GM21381 (cell line): ENCODE measurements at regions not wholly inside any gene's neighbourhood (a gene's known extent, or its start where the extent isn't known, plus 50 kb on each side); places are given as distances from the start of the nearest gene placed in this dataset.

ENCODE experiments used
- ATAC-seq: cut with Tn5 transposase; IDR thresholded peaks from one replicate; pipeline ENCODE4 v1.9.1; 2021; ENCODE audit warnings: mild to moderate bottlenecking, moderate library complexity; ENCODE audit not compliant: unreplicated experiment

DNA sequence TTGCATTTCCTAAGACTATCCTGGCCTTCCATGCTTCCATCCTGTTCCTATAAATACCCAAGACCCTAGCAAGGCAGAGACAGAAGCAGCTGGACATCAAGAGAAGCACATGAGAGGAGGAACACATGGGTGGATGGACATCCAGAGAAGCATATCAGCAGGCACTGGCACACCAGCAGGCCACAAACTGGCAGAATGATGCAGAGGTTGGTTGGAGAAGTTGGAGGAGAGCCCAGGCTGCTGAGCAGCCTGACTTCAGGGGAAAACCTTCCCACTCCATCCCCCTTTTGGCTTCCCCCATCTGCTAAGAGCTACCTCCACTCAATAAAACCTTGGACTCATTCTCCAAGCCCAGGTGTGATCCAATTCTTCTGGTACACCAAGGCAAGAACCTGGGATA, 332.5 kb downstream of the FRK start:
- no peak for ATAC-seq

DNA sequence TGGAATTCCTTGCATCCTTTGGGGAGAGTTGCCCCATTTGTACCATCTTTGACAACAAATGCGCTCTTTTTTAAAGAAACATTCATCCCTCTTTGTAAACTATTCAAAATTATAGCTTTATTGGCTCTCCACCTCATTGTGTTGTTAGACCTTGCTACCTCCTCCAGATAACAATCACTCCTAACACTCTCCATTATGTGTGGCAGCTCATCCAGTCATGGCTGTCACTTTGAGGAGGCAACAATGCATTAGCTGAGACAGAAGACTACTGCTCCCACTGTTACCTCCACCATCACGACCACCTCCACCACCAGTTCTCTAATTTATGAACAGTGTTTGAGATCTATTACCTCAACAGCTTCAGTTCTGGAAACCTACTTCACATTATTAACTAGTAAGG, 339.1 kb downstream of the FRK start:
- ATAC-seq = no peak

DNA sequence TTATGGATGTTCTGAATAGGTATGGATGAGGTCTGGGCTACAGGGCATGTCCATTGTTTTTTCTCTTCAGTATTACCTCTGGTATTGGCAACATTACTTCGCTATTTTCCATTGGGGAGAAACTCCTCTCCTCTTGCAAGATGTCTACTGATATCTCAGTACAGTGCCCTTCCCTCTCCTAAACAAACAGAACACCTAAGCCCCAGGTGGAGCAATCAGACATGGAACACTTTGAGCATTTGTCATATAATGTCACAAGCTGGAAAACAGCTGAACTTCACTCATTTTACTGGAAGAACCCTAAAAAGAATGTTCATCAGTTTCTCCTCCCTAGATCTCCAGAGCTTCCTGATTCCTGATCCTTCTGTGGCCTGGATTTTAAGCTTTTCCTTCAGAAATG, 339.8 kb downstream of the FRK start:
- ATAC-seq = no peak

DNA sequence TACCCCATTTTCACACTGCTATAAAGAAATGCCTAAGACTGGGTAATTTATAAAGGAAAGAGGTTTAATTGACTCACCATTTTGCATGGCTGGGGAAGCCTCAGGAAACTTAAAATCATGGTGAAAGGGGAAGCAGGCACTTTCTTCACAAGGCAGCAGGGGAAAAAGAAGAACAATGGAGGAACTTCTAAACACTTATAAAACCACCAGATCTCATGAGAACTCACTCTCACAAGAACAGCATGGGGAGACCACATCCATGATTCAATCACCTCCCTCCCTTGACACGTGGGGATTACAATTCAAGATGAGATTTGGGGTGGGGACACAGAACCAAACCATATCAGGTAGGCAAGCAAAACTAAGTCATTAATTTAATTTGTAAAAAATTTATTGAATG, 343.2 kb downstream of the FRK start:
- ATAC-seq = peak; percentile 15

DNA sequence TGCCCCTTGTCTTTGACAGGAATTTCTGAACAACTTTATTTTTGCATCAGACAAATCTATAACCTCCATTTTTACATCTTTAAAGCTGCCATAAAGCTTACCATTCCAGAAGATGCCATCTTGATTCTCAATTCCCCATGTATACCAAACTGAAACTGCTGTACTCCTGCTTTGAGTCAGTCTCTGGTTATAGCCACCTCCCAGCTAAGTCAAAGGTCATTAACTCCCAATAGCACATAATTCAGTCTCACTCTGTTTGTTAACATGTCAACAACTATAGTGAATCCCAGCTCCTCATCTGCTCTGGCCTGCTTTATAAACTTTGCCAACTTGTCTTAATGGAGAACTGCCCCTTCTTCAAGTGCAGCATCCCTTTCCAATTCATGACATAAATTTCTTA, 343.6 kb downstream of the FRK start:
- ATAC-seq = peak; percentile 90

DNA sequence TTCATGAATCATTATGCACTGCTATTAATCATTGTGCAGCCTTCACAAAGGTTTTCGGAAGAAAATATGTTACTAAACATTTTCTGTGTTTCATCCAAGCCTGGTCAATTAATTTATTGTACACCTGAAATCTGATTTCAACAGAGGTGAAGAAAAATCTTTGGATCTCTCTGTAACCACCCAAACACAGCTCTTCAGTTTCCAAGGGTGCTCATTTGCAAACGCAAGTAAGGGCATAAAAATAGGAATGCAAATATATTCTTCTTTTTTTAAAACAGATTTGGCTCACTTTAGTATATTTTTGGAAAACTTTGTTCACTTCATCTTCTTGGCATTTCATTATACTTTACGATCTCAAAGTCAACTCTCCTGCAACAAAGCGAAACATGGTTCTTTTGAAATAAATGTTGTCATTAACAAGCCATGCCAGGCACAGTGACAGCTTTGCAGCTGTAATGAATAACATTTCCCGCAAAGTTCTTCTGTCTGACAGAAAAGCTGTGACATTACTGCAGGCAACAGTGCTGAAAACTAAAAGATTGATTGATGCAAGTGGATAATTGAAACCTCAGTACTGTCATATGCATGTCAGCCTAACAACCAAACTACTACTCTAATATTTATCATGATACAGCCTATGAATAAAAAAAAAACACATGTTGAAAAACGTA, 348.3 kb downstream of the FRK start:
- no peak for ATAC-seq

DNA sequence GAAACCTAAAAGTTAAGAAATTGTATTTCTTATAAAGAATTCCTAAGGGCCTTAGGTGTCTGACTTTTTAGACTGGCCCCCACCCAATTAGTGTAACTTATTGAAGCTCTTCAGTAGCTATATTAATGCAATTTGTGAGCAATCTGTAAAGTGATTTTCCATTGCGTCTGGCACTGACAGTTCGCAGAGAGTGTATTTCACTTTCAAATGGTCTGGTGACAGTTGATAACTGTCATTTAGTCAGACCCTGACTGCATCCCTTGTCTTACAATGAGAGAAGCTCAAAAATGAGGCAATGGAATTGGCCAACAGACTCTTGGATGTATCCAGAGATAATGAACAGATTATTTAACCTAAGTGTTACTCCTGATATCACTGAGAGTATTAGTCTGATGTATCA, 351.8 kb downstream of the FRK start:
- ATAC-seq = no peak

DNA sequence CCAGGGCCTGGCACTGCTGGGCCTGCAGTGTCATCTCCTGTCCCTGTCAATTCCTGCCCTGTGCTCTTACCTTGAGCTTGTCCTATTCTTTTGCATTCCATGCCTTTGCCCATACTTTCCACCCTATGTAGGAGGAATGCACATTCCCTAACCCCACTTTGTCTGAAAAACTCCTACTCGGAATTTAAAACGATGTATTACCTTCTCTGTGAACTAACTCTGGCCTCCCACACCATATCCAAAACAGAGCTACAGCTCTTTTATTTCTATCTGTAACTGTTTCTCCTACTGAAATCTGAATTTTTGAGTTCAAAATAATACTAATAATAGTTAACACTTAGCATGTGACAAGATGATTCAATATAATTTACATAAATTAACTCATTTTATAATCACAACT, 353.7 kb downstream of the FRK start:
- no peak for ATAC-seq

DNA sequence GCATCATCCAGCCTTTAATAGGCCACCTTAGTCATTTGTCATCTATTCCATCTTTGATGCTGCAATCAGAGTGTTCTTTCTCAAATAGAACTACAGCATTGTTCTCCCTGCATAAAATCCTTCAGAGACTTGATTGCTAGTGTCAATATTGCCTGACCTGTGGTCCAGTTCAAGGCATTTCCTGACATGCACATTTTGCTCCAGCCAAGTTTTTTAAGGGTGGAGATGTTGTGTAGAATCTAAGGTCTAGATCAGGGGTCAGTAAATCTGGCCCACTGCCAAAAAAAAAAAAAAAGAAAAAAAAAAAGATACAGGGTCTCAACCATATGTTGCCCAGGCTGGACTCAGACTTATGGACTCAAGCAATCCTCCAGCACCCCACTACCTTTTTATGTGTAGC, 354.4 kb downstream of the FRK start:
- no peak for ATAC-seq

DNA sequence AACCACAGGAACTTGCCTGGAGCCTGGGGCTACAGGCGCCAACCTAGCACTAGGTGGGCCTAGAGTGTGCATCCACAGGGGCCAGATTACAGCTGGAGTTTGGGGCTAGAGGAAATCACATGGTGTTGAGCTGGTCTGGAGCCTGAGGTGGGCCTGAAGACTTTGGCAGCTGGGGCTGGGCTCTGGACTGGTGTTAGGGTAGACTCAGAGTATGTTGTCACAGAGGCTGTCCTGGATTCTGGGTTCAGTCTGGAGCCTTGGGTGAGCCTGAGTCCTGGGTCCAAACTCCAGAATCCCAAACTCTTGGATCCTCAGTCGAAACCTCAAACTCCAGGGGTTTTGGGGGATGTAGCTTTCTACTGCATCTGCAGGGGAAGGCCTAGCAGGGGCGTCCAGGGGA, 356.7 kb downstream of the FRK start:
- no peak for ATAC-seq

DNA sequence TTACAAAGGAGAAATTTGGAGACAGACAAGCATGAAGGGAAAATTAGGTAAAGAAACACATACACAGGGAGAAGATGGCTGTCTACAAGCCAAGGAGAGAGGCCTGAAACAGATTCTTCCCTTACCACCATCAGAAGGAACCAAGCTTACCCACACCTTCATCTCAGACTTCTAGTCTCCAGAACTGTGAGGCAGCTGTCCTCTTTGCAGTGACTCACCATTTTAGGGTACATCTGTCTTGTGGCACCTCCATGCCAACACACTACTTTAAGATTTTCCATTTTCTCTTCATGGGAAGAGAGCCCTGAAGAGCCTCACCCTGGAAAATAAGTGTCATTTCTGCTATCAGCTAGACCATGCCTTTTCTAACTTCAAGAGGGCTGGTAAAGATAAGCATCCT, 369.3 kb downstream of the FRK start:
- no peak for ATAC-seq

DNA sequence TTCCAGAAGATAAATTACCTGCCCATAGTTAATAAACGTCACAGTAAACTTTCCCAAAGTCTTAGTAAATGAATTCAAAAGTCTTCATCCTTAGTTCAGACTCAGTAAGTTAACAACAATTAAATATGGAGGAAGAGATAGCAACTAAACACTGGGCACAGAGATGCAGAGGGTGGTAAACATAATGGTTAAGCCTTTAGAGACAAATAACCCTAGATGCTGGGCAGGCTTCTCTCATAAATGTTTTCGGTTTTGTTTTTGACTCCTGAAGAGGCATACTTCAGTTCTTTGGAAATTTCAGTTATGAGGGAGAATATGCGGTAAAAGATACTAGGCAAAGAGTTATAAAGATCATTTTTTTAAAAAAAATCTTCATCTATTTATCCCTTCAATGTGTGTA, 369.8 kb downstream of the FRK start:
- no peak for ATAC-seq

DNA sequence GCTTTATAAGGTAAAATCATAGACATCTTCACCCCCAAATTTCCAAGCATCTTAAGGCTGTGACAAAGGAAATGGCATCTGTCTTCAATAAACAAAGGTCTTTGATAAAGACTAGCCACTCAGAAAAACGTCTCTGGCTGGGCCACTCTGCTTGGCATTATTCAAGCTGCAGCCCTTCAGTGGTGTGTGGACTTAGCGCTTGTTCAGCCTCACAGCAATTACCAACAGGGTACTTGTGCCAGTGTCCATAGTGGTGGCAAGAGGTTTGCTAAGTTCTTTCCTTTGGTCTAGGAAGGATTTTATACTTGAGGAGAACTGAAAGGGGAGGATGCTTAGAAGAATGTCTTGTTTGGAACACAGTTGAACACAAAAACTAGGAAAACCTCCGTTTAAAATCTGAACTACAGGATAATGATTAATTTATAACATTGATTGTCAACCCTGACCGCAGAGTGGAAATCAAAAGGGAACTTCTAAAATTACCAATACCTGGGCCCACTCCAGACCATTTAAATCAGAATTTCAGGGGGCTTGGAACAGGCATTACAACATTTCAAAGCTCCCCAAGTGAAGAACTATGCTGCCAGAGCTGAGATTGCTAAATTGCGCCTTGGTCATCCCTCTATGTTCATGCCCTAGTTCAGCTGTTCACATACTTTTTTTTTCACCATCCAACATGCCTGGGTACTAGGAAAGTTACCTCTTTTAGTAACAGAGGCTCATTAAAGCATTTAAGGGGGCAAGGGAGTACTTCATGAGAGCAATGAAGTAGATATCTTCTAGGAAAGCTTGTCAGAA, 378.5 kb downstream of the FRK start:
- no peak for ATAC-seq

DNA sequence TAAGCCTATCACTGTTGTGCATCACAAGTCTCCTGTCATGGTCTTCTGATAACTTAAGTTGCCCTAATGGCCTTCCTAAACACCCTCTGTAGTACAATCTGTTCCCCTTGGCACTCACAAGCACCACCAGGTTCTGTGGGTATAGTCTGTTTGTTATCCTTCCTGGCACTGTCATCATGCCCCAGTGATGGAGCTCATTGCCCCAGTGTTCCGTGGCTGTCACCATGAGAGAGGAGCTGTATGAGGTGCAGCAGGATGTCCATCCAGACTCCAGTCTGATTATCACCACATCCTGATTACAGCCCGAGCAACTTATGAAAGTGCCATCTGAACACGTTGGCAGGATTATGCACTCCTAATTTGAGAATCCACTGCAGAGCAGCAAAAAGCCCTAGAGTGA, 380.1 kb downstream of the FRK start:
- ATAC-seq = no peak

DNA sequence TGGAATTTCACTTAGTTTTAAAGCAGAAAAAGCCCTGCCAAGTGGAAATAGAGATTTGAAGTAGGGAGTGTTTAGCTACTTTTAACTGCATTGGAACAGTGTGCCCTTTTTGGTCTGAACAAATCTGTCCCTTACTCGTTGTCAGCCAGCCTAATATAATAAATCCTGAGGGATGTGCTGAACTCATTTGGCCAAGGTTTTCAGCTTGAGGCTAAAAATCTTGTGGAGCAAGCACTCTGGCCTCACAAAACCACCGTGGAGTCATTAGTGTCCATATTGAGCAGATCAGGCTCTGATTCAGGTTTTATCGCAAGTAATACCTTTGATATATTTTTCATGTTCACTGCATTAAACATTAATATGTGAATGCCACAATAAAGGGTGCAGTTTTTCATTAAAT, 383.5 kb downstream of the FRK start:
- no peak for ATAC-seq

DNA sequence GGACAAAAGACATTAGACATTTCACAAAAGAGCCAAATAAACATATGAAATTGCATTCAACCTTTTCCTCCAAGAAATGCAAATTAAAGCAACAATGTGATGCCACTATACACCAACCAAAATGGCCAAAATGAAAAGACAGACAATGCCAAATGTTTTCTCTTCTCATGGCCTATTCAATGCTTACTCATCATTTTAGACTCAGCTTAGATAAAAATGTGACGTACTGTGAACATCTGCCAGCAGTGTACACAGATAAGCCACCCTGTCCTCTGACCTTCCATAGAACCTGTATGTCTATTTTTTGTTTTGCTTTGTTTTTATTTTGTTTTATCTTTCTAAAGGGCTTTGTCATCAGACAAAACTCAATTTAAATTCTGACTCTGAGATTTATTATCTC, 385.2 kb downstream of the FRK start:
- ATAC-seq = no peak

DNA sequence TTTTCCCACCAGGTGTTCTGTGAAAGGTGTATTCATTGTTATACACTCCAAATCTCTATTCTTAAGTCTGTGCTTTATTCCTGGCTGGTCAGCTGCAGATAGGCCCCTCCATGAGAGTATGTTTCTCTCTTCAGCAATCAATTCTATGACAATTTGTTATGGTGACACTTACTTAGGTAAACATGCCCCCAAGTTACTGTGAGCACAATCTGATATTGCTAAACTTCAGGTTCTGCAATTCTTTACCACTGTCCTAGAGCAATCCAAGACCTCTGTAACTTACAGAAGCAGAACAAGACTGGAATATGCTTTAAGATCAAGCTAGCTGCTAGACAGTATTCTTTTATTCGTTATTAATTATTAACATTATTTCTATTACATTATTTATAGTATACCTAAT, 391.9 kb downstream of the FRK start:
- ATAC-seq = no peak

DNA sequence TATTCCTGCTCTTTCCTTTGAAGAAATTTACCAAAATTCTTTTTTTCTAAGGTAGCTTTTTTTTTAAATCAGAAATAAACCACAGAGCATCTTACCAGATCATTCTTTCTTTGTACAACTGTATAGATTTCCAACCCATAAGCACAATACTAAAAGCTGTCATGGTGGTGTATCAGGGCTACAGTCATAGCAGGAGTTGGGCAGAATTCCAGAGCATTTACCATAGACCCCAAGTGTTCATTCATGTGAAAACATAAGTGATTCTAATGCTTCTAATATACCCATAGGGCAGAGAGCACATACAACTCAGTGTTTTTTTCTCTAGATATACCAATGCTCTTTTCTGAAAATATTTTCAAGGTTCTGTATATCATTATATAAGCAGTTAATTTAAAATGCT, 392.5 kb downstream of the FRK start:
- ATAC-seq = no peak

DNA sequence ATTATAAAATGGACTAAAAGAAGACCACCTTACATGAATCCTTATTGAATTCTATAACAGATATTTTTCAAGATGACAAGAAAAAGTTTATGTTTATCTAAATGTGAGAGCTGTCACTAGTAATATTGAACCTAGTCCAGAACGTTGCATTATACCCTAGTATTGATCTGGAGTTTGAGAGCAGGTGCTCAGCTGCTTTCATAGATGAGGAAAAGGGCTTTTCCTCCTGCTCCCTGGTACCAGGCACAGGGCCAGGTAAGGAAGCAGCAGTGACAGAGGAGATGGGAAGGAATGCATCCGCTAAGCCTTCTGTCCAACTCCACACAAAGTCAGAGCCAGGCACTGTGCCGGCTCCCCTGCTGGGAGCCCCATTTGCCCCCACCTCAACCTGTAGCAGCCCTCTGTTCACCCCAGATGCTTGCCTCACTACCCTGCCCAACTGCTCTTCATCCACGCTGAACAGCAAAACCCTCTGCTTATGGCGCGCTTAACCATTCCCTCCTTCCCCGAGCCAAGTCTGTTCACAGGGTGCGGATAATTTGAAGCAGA, 393.1 kb downstream of the FRK start:
- ATAC-seq = no peak

DNA sequence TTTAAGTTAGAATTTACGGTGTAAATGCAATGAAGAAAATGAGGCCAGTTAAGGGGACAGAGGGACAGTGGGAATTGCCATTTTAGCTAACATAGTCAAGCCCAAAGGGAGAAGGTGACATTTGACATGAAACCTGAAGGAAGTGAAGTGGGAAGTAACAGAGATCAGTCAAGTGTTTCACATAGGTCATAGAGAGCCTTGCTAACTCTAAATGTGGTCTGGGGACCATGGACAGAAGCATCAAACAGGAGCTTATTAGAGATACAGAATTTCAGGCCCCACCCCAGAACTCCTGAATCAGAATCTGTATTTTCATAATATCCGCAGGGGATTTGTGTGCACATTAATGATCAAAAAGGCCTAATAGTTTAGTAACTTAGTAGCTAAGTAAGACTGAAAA, 393.7 kb downstream of the FRK start:
- ATAC-seq = no peak

DNA sequence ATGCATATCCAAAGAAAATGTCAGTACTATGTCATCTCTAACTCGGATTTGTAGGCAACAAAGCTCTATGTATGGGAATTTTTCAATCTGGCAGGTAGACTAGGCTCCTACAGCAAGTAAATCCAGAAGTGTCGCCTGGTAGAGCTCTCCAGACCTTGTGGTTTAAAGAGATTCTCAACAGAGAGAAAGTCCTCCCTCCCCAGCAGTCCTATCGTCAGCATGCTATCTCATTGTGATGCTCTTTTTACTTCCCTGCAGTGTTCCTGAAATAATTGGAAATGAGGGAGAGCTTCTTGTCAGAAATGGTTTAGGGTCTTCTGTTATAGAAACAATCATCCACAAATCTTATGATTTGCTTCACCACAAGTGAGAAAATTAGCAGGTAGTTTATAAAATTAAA, 395.4 kb downstream of the FRK start:
- ATAC-seq = no peak

DNA sequence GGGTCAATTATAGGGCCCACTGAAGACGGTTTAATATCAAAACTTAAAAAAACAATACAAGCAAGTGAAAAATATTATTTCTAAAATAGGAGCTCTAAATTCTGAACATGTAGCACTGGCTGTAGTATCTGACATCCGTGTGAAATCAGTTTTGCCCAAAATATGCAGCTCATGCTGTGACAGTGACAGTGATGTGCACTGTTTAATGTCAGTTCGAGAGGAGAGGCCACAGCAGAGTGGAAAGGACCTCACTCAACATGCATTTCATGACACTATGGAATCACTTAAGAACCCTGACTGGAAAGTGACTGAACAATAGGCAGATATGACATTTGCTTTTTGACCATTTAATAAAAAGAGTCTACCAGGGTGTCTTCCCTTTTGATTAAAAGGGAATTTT, 397.0 kb downstream of the FRK start:
- no peak for ATAC-seq

DNA sequence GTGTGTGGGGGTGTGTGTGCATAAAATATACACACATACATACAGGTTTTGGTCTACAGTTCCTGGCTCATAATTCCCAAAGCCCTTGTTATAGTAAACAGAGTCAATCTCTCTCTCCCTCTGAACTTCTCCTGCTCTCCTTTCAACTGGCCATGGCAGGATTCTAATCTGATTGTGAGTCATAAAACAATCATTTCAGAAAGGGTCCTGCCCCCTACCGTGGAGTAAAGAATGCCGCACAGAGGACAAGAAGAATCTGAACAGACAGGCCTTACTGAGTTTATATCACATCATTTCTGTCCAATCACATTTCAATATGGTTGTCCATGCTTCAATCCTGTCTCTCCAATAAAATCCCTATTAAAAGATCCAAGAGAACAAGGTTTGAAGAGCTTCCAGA, 416.9 kb downstream of the FRK start:
- ATAC-seq = no peak
